ENCODE measurements at regions not wholly inside any gene's neighbourhood (a gene's known extent, or its start where the extent isn't known, plus 50 kb on each side); places are given as distances from the start of the nearest gene placed in this dataset.
"Not testable (repeated sequence)": the region's sequence is repeated elsewhere in the genome, so short reads cannot be mapped to it uniquely, and the experiment has no call there.

DNA sequence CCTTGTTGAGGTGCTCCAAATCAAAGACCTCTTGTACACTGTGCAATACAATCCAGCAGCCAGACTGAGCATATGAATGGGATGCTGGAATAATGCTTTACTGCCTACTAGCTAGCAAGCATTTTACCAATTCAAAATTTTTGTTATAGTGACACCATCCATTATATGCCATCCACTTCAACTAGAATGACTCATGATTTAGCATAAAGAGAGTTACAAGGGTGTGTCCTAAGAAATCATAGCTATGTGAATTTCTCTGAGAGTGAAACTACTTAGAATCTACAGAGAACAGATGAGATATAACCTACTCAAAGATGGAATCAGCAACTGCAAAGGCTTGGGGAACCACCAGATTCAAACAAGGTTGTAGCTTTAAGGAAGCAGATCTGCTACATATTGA lies 221.9 kb downstream of the LHFPL1 start:
- no peak overlapping the region for H3K4me3 ChIP-seq (ENCODE audit: low read depth, low read length)
- TF ChIP-seq, protein P1, sequence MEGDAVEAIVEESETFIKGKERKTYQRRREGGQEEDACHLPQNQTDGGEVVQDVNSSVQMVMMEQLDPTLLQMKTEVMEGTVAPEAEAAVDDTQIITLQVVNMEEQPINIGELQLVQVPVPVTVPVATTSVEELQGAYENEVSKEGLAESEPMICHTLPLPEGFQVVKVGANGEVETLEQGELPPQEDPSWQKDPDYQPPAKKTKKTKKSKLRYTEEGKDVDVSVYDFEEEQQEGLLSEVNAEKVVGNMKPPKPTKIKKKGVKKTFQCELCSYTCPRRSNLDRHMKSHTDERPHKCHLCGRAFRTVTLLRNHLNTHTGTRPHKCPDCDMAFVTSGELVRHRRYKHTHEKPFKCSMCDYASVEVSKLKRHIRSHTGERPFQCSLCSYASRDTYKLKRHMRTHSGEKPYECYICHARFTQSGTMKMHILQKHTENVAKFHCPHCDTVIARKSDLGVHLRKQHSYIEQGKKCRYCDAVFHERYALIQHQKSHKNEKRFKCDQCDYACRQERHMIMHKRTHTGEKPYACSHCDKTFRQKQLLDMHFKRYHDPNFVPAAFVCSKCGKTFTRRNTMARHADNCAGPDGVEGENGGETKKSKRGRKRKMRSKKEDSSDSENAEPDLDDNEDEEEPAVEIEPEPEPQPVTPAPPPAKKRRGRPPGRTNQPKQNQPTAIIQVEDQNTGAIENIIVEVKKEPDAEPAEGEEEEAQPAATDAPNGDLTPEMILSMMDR (IDR thresholded peaks at IDR 0.05; ENCODE audit: insufficient read depth, low read depth, low read length, missing control alignments), result no peak
- no peak for DNase-seq (ENCODE audit: low read depth)

DNA sequence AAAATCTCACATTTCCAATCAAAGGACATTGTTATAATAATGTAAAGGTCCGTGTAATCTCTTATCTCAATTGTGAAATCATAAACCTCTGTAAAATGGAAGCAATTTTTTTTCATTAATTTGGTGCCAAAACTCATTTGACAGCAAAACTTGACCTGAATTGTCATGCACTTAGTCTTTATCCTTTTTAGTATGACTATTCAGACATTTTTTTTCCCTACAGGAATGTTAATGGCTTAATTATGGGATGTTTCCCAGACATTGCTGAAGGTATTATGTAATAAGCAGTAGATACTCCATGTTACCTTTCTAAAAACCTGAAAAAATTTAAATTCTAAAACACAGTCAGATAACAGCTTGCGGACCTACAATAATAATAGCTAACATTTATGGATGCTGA lies 228.9 kb downstream of the LHFPL1 start:
- TF ChIP-seq, protein P1 (IDR thresholded peaks at IDR 0.05; ENCODE audit: insufficient read depth, low read depth, low read length, missing control alignments), result no peak
- no peak overlapping the region for H3K4me3 ChIP-seq (ENCODE audit: low read depth, low read length)
- no peak for DNase-seq (ENCODE audit: low read depth)

DNA sequence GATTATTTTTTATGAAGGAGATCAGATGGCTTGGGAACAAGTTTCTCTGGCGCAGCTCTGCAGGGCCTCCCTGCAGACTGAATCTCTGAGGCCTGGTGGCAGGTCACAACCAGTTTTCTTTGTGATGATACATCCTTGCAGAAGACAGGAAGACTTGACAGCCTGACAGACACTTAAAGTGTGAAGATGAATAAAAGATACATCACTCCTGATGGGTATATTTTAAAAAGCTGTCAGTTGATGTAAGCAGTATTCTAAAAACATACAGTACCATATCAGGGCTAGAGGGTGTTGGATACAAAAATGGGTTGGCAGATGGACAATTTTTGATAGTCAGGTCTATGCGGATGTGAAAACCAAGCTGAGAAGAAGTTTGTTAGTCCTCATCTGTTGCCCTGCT lies 239.5 kb downstream of the LHFPL1 start:
- no peak overlapping the region for H3K4me3 ChIP-seq (ENCODE audit: low read depth, low read length)
- DNase-seq (ENCODE audit: low read depth), result no peak
- TF ChIP-seq, protein P1 (IDR thresholded peaks at IDR 0.05; ENCODE audit: insufficient read depth, low read depth, low read length, missing control alignments), result no peak

DNA sequence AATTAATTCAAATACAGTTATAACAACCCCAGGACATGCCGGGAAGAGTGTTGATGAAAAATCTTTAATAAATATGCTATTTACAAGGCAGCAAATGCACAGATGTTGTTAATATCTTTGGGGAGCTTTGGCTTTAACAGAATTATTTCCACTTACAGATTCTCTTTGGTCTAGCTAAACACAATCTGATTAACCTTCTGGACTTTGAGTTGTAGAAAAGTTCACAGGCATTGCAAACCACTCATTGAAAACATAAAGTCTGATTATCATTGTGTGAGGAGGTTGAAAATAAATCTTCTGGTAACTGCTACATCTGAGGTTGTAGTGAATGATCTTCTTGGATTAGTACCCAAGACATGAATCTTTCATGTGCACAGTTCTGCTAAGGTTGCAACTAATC lies 255.6 kb downstream of the LHFPL1 start:
- TF ChIP-seq, protein P1 (IDR thresholded peaks at IDR 0.05; ENCODE audit: insufficient read depth, low read depth, low read length, missing control alignments), result no peak
- no peak for DNase-seq (ENCODE audit: low read depth)
- no peak overlapping the region for H3K4me3 ChIP-seq (ENCODE audit: low read depth, low read length)

DNA sequence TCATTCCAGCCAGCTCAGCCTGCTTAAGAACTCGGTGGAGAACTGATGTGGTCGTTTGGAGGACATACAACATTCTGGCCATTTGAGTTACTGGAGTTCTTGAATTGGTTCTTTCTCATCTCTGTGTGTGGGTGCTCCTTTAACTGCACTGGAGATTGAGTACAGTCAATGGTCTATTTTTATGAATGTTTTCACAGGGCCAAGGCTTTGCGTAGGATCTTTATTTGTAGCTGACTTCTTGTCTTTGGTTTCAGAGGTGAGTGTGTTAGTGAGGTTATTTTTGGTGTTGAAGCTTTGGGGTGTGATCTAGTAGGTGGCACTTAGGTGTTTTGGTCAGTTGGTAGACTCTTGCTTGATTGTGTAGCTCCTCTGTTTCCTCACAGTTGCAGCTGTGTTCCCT lies 288.4 kb downstream of the LHFPL1 start:
- TF ChIP-seq, protein P1 (IDR thresholded peaks at IDR 0.05; ENCODE audit: insufficient read depth, low read depth, low read length, missing control alignments), result no peak
- no peak for DNase-seq (ENCODE audit: low read depth)
- H3K4me3 ChIP-seq (ENCODE audit: low read depth, low read length), result no peak overlapping the region

DNA sequence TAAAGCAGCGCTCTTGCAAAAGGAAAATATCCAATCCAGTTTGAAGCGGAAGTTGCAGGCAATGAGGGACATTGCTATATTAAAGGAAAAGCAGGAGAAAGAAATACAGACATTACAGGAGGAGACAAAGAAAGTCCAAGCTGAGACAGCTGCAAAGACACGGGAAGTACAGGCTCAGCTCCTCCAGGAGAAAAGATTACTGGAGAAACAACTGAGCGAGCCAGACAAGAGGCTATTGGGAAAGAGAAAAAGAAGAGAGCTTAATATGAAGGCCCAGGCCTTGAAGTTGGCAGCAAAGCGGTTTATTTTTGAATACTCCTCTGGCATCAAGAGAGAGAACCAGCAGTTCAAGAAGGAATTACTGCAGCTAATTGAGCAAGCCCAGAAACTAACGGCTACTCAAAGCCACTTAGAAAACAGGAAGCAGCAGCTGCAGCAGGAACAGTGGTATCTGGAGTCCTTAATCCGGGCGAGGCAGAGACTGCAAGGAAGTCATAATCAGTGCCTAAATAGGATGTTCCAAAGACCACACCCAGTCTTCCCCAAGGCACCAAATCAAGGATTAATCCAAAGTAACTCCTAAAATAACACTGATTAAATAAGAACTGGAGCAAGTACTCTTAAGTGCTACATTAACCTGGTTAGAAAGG lies 298.0 kb downstream of the LHFPL1 start:
- not testable (repeated sequence) for DNase-seq (ENCODE audit: low read depth); H3K4me3 ChIP-seq (ENCODE audit: low read depth, low read length)

DNA sequence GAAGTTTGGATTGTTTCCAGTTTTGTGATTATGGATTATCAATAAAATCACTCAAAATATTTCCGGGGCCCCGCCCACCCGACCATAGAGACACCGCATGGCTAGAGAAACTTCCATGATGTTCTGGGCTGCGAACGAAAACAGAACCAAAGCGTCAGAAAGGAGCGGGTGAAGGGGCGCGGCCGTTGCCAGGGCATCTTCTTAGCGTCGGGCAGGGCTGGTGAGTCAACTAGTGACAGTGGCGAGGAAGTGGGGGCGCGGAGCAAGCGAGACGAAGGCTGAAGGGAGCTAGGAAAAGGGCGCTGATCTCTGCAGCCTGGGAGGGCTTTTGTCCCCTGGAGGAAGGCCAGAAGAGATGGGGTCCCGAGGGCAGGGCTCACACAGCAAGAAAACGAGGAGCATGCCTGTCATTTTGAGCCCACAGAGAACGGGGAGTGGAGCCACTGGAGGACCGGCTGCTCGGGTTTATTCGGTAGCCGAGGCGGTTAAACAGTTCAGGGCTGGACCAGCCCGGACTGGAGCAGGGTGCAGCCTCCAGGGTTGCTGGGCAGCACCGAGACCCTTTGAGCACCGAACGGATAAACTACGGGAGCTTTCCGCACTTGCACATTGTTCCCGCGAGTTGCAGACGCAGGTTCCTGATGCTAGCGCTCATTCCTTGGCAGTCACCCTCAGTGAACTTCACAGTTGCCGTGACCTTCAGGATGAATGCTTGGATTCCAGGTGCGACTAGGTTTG lies 298.1 kb upstream of the TRPC5 start:
- TF ChIP-seq, protein P1 (IDR thresholded peaks at IDR 0.05; ENCODE audit: insufficient read depth, low read depth, low read length, missing control alignments), result no peak
- no peak for DNase-seq (ENCODE audit: low read depth)
- H3K4me3 ChIP-seq (ENCODE audit: low read depth, low read length), result no peak overlapping the region

Measured in GM12865 (cell line).